DND-41 (cell line): ENCODE measurements at regions not wholly inside any gene's neighbourhood (a gene's known extent, or its start where the extent isn't known, plus 50 kb on each side); places are given as distances from the start of the nearest gene placed in this dataset.

Source experiments
- ATAC-seq: fragments of 200-7000 bp; cut with Tn5 transposase; 3 replicates; pipeline ENCODE4 v1.9.1; 2021; ENCODE audit warnings: low read depth; ENCODE audit not compliant: insufficient read depth
- DNase-seq: peaks from one replicate; pipeline ENCODE4 v3.0.0-alpha.2; 2020
- H2AFZ ChIP-seq: 2 replicates; pipeline ENCODE4 v1.6.0; 2012; ENCODE audit warnings: low read depth, low read length
- H3K27ac ChIP-seq: 2 replicates; pipeline ENCODE4 v1.5.1; 2012; ENCODE audit warnings: low read length, inconsistent platforms
- H3K27me3 ChIP-seq: fragments of 200-600 bp; sonication (generic); 2 replicates; pipeline ENCODE4 v1.6.0; 2012; ENCODE audit warnings: low read length, mild to moderate bottlenecking, inconsistent platforms; ENCODE audit not compliant: insufficient read depth, poor library complexity
- H3K36me3 ChIP-seq: 2 replicates; pipeline ENCODE4 v1.5.1; 2012; ENCODE audit warnings: low read length, inconsistent platforms; ENCODE audit not compliant: insufficient read depth
- H3K4me1 ChIP-seq: 2 replicates; pipeline ENCODE4 v1.5.1; 2012; ENCODE audit warnings: mild to moderate bottlenecking, low read length; ENCODE audit not compliant: insufficient read depth
- H3K4me2 ChIP-seq: 2 replicates; pipeline ENCODE4 v1.6.0; 2012; ENCODE audit warnings: mild to moderate bottlenecking, moderate library complexity, low read length, inconsistent platforms; ENCODE audit not compliant: insufficient read depth
- H3K4me3 ChIP-seq, 2 experiments: fragments of 200-600 bp in 1 of 2; shearing (Covaris generic) in 1 of 2; 2 replicates each; pipeline ENCODE4 v1.5.1; 2012 to 2016; ENCODE audit warnings: inconsistent platforms in 2 of 2, low read length in 2 of 2, mild to moderate bottlenecking in 2 of 2, low read depth in 1 of 2, moderate library complexity in 1 of 2
- H3K79me2 ChIP-seq: 2 replicates; pipeline ENCODE4 v1.6.0; 2012; ENCODE audit warnings: low read length, inconsistent platforms; ENCODE audit not compliant: insufficient read depth
- H3K9ac ChIP-seq: 2 replicates; pipeline ENCODE4 v1.6.0; 2012; ENCODE audit warnings: low read depth, mild to moderate bottlenecking, inconsistent platforms, low read length, moderate library complexity
- H3K9me3 ChIP-seq: 2 replicates; pipeline ENCODE4 v1.5.1; 2012; ENCODE audit warnings: low read length, moderate library complexity, mild to moderate bottlenecking, inconsistent platforms; ENCODE audit not compliant: insufficient read depth, severe bottlenecking
- H4K20me1 ChIP-seq: 2 replicates; pipeline ENCODE4 v1.6.0; 2012; ENCODE audit warnings: low read length; ENCODE audit not compliant: insufficient read depth
- CTCF ChIP-seq: IDR thresholded peaks from 2 replicates; pipeline ENCODE4 v1.5.1; 2012; ENCODE audit warnings: borderline replicate concordance, low read length, moderate library complexity, mild to moderate bottlenecking; ENCODE audit not compliant: poor library complexity, severe bottlenecking; ENCODE audit errors: extremely low read depth
- EZH2 ChIP-seq: IDR thresholded peaks from 3 replicates; pipeline ENCODE4 v1.6.1; 2012; ENCODE audit warnings: borderline replicate concordance, low read depth, mild to moderate bottlenecking, moderate library complexity, low read length, inconsistent platforms; ENCODE audit not compliant: severe bottlenecking

- no peak overlapping the region for H3K4me3 ChIP-seq
- H2AFZ ChIP-seq, result no peak overlapping the region
- H3K36me3 ChIP-seq, result no peaks in the 10 kb centered on the region
- no peaks in the 10 kb centered on the region for H4K20me1 ChIP-seq
- H3K4me2 ChIP-seq, result no peak overlapping the region
- no peak for DNase-seq
- no peaks in the 10 kb centered on the region for H3K4me1 ChIP-seq
- H3K27me3 ChIP-seq, result no peaks in the 10 kb centered on the region
- no peak overlapping the region for H3K9ac ChIP-seq
- no peak for ATAC-seq
- H3K9me3 ChIP-seq, result peaks cover 3% of the 10 kb centered on the region
- TF ChIP-seq EZH2 (no peak), CTCF (no peak)
- no peak overlapping the region for H3K27ac ChIP-seq
- no peaks in the 10 kb centered on the region for H3K79me2 ChIP-seq
Measured at GRCh38 chr7:109276348-109276747, 706.7 kb downstream of the DNAJB9 start.

GRCh38 chr7:109282726-109283125, 713.1 kb downstream of the DNAJB9 start:
- Histone ChIP-seq H3K27me3 (no peaks in the 10 kb centered on the region), H3K27ac (no peak overlapping the region), H3K4me1 (no peaks in the 10 kb centered on the region), H2AFZ (no peak overlapping the region), H3K4me2 (no peak overlapping the region), H3K4me3 (no peak overlapping the region), H3K9me3 (peaks cover 4% of the 10 kb centered on the region), H3K36me3 (no peaks in the 10 kb centered on the region), H4K20me1 (no peaks in the 10 kb centered on the region), H3K9ac (no peak overlapping the region), H3K79me2 (no peaks in the 10 kb centered on the region)
- TF ChIP-seq EZH2, result no peak
- no peak for TF ChIP-seq CTCF
- ATAC-seq, result no peak
- DNase-seq, result no peak

- DNase-seq, result no peak
- H3K27me3 ChIP-seq, result no peaks in the 10 kb centered on the region
- no peak overlapping the region for H3K4me2 ChIP-seq
- peaks cover 7% of the 10 kb centered on the region for H3K4me1 ChIP-seq
- no peaks in the 10 kb centered on the region for H3K36me3 ChIP-seq
- no peak for ATAC-seq
- TF ChIP-seq CTCF (no peak), EZH2 (no peak)
- no peaks in the 10 kb centered on the region for H3K79me2 ChIP-seq
- no peaks in the 10 kb centered on the region for H4K20me1 ChIP-seq
- H3K4me3 ChIP-seq, result no peak overlapping the region
- peaks cover 4% of the 10 kb centered on the region for H3K9me3 ChIP-seq
- no peak overlapping the region for H2AFZ ChIP-seq
- no peak overlapping the region for H3K9ac ChIP-seq
- H3K27ac ChIP-seq, result no peak overlapping the region
Measured at GRCh38 chr7:109284943-109285342, 715.3 kb downstream of the DNAJB9 start.

GRCh38 chr7:109295158-109295557, 725.5 kb downstream of the DNAJB9 start:
- ATAC-seq, result no peak
- no peak for TF ChIP-seq EZH2
- TF ChIP-seq CTCF, result no peak
- no peaks in the 10 kb centered on the region for H3K27me3 ChIP-seq

More at GRCh38 chr7:109295158-109295557, 725.5 kb downstream of the DNAJB9 start:
- Histone ChIP-seq H3K27ac (no peak overlapping the region), H3K79me2 (no peaks in the 10 kb centered on the region), H3K4me1 (no peaks in the 10 kb centered on the region), H4K20me1 (no peaks in the 10 kb centered on the region), H3K9me3 (no peaks in the 10 kb centered on the region), H3K4me3 (no peak overlapping the region), H2AFZ (no peak overlapping the region), H3K4me2 (no peak overlapping the region), H3K36me3 (no peaks in the 10 kb centered on the region), H3K9ac (no peak overlapping the region)
- DNase-seq, result no peak
